Activated B cell treated with CpG ODN at 0.5 μM for 24 hours (primary cell): ENCODE measurements at regions not wholly inside any gene's neighbourhood (a gene's known extent, or its start where the extent isn't known, plus 50 kb on each side); places are given as distances from the start of the nearest gene placed in this dataset.

Experiments
- ATAC-seq: fragments of 200-7000 bp; cut with Tn5 transposase; one replicate; pipeline ENCODE4 v1.10.0; 2021; ENCODE audit warnings: low read depth, mild to moderate bottlenecking, moderate library complexity
- CTCF ChIA-PET: fragments of 350-600 bp; sonication (Branson Sonifier 250); formaldehyde crosslinking; loops from one replicate; lab custom pipeline; 2021; ENCODE audit warnings: antibody characterized with exemption; lab: Charles Lee
- POLR2A ChIA-PET: fragments of 350-600 bp; sonication (Branson Sonifier 250); formaldehyde crosslinking; loops from one replicate; lab custom pipeline; 2021; ENCODE audit warnings: antibody characterized with exemption; lab: Charles Lee
- DNase-seq: peaks from one replicate; pipeline ENCODE4 v3.0.0; 2022
- H3K27ac Mint-ChIP-seq: one replicate; pipeline ENCODE4 v1.8.0; 2020; ENCODE audit warnings: mixed read lengths
- H3K27me3 Mint-ChIP-seq: one replicate; pipeline ENCODE4 v1.8.0; 2021; ENCODE audit warnings: mixed read lengths
- H3K36me3 Mint-ChIP-seq: one replicate; pipeline ENCODE4 v1.8.0; 2021; ENCODE audit warnings: low read depth, mixed read lengths
- H3K4me1 Mint-ChIP-seq: one replicate; pipeline ENCODE4 v1.8.0; 2021; ENCODE audit warnings: mixed read lengths
- H3K4me3 Mint-ChIP-seq: one replicate; pipeline ENCODE4 v1.8.0; 2020; ENCODE audit warnings: mild to moderate bottlenecking, mixed read lengths
- H3K9me3 Mint-ChIP-seq: one replicate; pipeline ENCODE4 v1.8.0; 2020; ENCODE audit warnings: mixed read lengths
- CTCF ChIP-seq: fragments of 200-600 bp; IDR thresholded peaks from one replicate; pipeline ENCODE4 v1.8.0; 2022; ENCODE audit warnings: antibody characterized with exemption, mild to moderate bottlenecking
- intact Hi-C: fragments of 100-400 bp; cut with micrococcal nuclease; formaldehyde crosslinking; loops from one replicate; pipeline ENCODE4 v1.15.1; 2024

- no peak for DNase-seq
- intact Hi-C loops, result no loop called here
Observed at GRCh38 chr2:239729681-239730566, 295.2 kb downstream of the NDUFA10 start.

DNA sequence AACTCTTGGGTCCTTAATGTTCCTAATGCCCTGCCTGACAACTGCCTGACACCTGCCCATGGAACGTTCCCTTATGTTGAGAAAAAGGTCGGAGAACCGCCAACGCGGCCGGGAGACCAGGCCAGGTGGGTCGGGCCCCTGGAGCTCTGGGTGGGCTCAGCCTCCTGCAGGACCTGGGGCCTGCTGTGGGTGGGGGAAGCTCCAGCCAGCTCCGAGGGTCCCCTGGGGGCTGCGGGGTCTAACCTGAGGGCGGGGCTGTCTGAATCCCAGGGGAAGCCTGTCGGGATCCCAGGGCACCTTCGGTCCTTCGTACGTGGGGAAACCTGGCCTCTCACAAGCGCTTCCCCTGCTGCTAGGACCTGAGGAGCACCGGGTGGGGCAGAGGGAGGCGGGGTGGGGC lies 296.0 kb downstream of the NDUFA10 start:
- no peak for ATAC-seq
- Mint-ChIP-seq H3K4me3 (no peak overlapping the region), H3K27me3 (no peaks in the 10 kb centered on the region), H3K36me3 (no peaks in the 10 kb centered on the region), H3K9me3 (peaks cover 2% of the 10 kb centered on the region), H3K27ac (no peak overlapping the region), H3K4me1 (no peaks in the 10 kb centered on the region)
- ChIA-PET CTCF (no interaction called here), POLR2A (no interaction called here)
- intact Hi-C loops, result no loop called here
- no peak for DNase-seq
- no peak for TF ChIP-seq CTCF

More at GRCh38 chr2:239729681-239730566, 295.2 kb downstream of the NDUFA10 start:
- CTCF ChIA-PET, result no interaction called here
- no peak overlapping the region for H3K27ac Mint-ChIP-seq
- no peak overlapping the region for H3K4me3 Mint-ChIP-seq
- peaks cover 3% of the 10 kb centered on the region for H3K9me3 Mint-ChIP-seq
- no peak for TF ChIP-seq CTCF
- POLR2A ChIA-PET, result no interaction called here
- no peaks in the 10 kb centered on the region for H3K27me3 Mint-ChIP-seq
- H3K36me3 Mint-ChIP-seq, result no peaks in the 10 kb centered on the region
- no peaks in the 10 kb centered on the region for H3K4me1 Mint-ChIP-seq
- no peak for ATAC-seq

DNA sequence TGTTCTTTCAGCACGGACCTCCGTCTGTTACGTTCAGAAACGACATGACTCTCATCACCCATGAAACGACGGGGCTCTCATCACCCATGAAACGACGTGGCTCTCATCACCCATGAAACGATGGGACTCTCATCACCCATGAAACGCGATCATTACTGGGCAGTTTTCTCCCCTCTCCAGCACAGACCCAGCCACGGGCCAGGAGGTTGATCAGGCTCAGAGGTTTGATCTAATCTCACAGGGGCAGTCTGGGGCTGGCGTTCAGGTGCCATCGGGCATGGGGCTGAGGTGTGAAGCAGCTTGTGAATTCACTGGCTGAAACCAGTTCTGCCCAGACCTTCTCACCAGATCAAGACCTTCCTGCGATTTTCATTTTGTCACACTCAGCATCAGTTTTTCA lies 296.4 kb downstream of the NDUFA10 start:
- Mint-ChIP-seq H3K27ac (no peak overlapping the region), H3K36me3 (no peaks in the 10 kb centered on the region), H3K4me1 (no peaks in the 10 kb centered on the region), H3K4me3 (no peak overlapping the region), H3K9me3 (no peaks in the 10 kb centered on the region), H3K27me3 (no peaks in the 10 kb centered on the region)
- ATAC-seq (no peak), DNase-seq (no peak)
- intact Hi-C loops, result no loop called here
- POLR2A ChIA-PET, result no interaction called here
- CTCF ChIA-PET, result no interaction called here
- TF ChIP-seq CTCF, result no peak

DNA sequence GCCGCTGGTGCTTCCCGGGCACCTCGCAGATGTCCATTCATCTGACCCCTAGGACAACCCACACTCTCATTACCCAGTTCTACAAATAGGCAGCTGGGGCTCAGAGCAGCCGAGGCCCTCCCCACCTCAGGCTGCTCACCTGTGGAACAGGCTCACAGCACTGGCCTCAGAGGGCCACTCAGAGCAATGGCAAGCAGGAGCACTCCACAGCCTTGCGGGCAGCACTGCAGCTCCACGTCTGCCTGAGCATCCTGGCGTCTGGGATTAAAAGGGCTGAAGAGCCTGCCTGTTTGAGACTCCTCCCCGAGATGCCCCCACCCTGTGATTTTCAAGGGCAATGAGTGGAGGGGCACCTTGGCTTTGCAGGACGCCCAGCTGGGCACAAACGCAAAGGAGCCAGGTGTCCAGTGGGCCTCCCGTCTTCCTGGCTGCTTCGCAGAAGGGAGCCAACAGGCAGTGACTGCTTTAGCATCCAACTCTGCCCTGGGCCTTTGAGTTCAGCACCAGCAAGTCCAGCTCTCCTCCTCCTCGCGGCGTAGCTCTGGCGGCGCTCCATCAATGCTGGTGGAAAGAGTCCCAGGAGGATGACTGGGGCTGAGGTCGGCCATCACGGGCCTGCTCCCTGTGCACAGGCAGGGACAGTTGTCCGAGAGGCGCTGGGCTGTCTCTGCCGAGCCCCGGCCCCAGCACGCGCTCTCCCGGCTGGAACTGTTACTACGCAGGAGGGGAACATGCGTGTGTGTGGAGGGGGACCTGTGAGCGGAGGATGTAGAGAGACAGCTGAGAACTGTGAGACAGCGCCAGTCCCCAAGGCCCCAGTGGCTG lies 297.2 kb downstream of the NDUFA10 start:
- Mint-ChIP-seq H3K27me3 (no peaks in the 10 kb centered on the region), H3K4me3 (no peak overlapping the region), H3K36me3 (no peaks in the 10 kb centered on the region), H3K4me1 (no peaks in the 10 kb centered on the region), H3K27ac (no peak overlapping the region), H3K9me3 (no peaks in the 10 kb centered on the region)
- ChIA-PET CTCF (no interaction called here), POLR2A (no interaction called here)
- no peak for DNase-seq
- no peak for TF ChIP-seq CTCF
- intact Hi-C loops, result no loop called here
- ATAC-seq, result no peak

GRCh38 chr2:239727182-239727775 lies 297.9 kb downstream of the NDUFA10 start:
- CTCF ChIA-PET, result no interaction called here
- POLR2A ChIA-PET, result no interaction called here
- Mint-ChIP-seq H3K27ac (no peak overlapping the region), H3K4me3 (no peak overlapping the region), H3K4me1 (no peaks in the 10 kb centered on the region), H3K9me3 (no peaks in the 10 kb centered on the region), H3K27me3 (no peaks in the 10 kb centered on the region), H3K36me3 (no peaks in the 10 kb centered on the region)
- intact Hi-C loops, result no loop called here
- no peak for TF ChIP-seq CTCF
- DNase-seq (no peak), ATAC-seq (no peak)
